Keratinocyte (primary cell): ENCODE measurements at regions not wholly inside any gene's neighbourhood (a gene's known extent, or its start where the extent isn't known, plus 50 kb on each side); places are given as distances from the start of the nearest gene placed in this dataset.

ENCODE experiments used
- CTCF ChIP-seq, 3 experiments: IDR thresholded peaks in 1 of 3; conservative IDR thresholded peaks in 1 of 3; optimal IDR thresholded peaks in 1 of 3; 2 replicates in 2 of 3; 3 replicates in 1 of 3; pipeline versions ENCODE3 to v1.5.1; 2011; ENCODE audit warnings: low read length in 3 of 3, mild to moderate bottlenecking in 3 of 3, moderate library complexity in 2 of 3, control low read depth in 1 of 3, inconsistent platforms in 1 of 3; ENCODE audit not compliant: insufficient read depth in 2 of 3; ENCODE audit errors: extremely low read depth in 1 of 3
- EZH2 ChIP-seq: IDR thresholded peaks from one replicate; pipeline ENCODE4 v1.6.1; 2012; ENCODE audit warnings: inconsistent platforms, mild to moderate bottlenecking, low read length, moderate library complexity

- TF ChIP-seq CTCF (optimal IDR thresholded peaks at IDR 0.05 in 1 of 3, IDR thresholded peaks at IDR 0.05 in 1 of 3, conservative IDR thresholded peaks at IDR 0.05 in 1 of 3; ENCODE audit: extremely low read depth in 1 of 3, insufficient read depth in 2 of 3, low read length in 3 of 3), result no peak
- TF ChIP-seq EZH2, result no peak
Observed at GRCh38 chr15:85963262-85963760, 116.4 kb upstream of the AGBL1 start.
